ENCODE measurements at regions not wholly inside any gene's neighbourhood (a gene's known extent, or its start where the extent isn't known, plus 50 kb on each side); places are given as distances from the start of the nearest gene placed in this dataset.

- intact Hi-C loops (cut with micrococcal nuclease), result no loop called here
These were observed 138.0 kb upstream of the GPC1 start for GRCh38 chr2:240297256-240298116.

GRCh38 chr2:240298117-240298790 is 137.2 kb upstream of the GPC1 start:
- intact Hi-C loops (cut with micrococcal nuclease), result no loop called here

GRCh38 chr2:240298803-240299709 is 136.4 kb upstream of the GPC1 start:
- intact Hi-C loops (cut with micrococcal nuclease), result no loop called here

- intact Hi-C loops (cut with micrococcal nuclease), result no loop called here
These were observed 135.8 kb upstream of the GPC1 start for GRCh38 chr2:240299710-240300068.

- intact Hi-C loops (cut with micrococcal nuclease), result no loop called here
These were observed 135.1 kb upstream of the GPC1 start for GRCh38 chr2:240300261-240300821.

- intact Hi-C loops (cut with micrococcal nuclease), result no loop called here
These were observed 134.6 kb upstream of the GPC1 start for GRCh38 chr2:240300840-240301239.

GRCh38 chr2:240301256-240301795 is 134.1 kb upstream of the GPC1 start:
- intact Hi-C loops (cut with micrococcal nuclease), result no loop called here

- intact Hi-C loops (cut with micrococcal nuclease), result no loop called here
These were observed 133.4 kb upstream of the GPC1 start for GRCh38 chr2:240302041-240302440.

GRCh38 chr2:240302933-240303595 is 132.4 kb upstream of the GPC1 start:
- intact Hi-C loops (cut with micrococcal nuclease), result no loop called here

GRCh38 chr2:240303896-240304745 is 131.3 kb upstream of the GPC1 start:
- intact Hi-C loops (cut with micrococcal nuclease), result no loop called here

- intact Hi-C loops (cut with micrococcal nuclease), result no loop called here
These were observed 130.7 kb upstream of the GPC1 start for GRCh38 chr2:240304746-240305161.

- intact Hi-C loops (cut with micrococcal nuclease), result no loop called here
These were observed 130.0 kb upstream of the GPC1 start for GRCh38 chr2:240305369-240305962.

GRCh38 chr2:240306185-240306584 is 129.3 kb upstream of the GPC1 start:
- intact Hi-C loops (cut with micrococcal nuclease), result no loop called here

- intact Hi-C loops (cut with micrococcal nuclease), result no loop called here
These were observed 127.3 kb upstream of the GPC1 start for GRCh38 chr2:240308111-240308651.

GRCh38 chr2:240309214-240309613 is 126.2 kb upstream of the GPC1 start:
- intact Hi-C loops (cut with micrococcal nuclease), result no loop called here

- intact Hi-C loops (cut with micrococcal nuclease), result no loop called here
These were observed 125.3 kb upstream of the GPC1 start for GRCh38 chr2:240310201-240310600.

GRCh38 chr2:240310645-240311044 is 124.8 kb upstream of the GPC1 start:
- intact Hi-C loops (cut with micrococcal nuclease), result no loop called here

- intact Hi-C loops (cut with micrococcal nuclease), result no loop called here
These were observed 123.6 kb upstream of the GPC1 start for GRCh38 chr2:240311821-240312220.
